B cell (primary cell): ENCODE measurements at regions not wholly inside any gene's neighbourhood (a gene's known extent, or its start where the extent isn't known, plus 50 kb on each side); places are given as distances from the start of the nearest gene placed in this dataset.

ENCODE experiments used
- ATAC-seq: fragments of 200-7000 bp; cut with Tn5 transposase; one replicate; pipeline ENCODE4 v1.10.0; 2021; ENCODE audit warnings: low read depth, mild to moderate bottlenecking, moderate number of reproducible peaks, moderate library complexity
- CTCF ChIA-PET: fragments of 350-600 bp; sonication (Branson Sonifier 250); formaldehyde crosslinking; loops from one replicate; lab custom pipeline; 2021; ENCODE audit warnings: antibody characterized with exemption, inconsistent platforms; lab: Charles Lee
- POLR2A ChIA-PET: fragments of 350-600 bp; sonication (Branson Sonifier 250); formaldehyde crosslinking; loops from one replicate; lab custom pipeline; 2021; ENCODE audit warnings: antibody characterized with exemption; lab: Charles Lee
- DNase-seq: peaks from one replicate; pipeline ENCODE4 v3.0.0; 2013
- H2AFZ ChIP-seq: 2 replicates; pipeline ENCODE4 v1.6.1; 2012; ENCODE audit warnings: mild to moderate bottlenecking, low read depth, low read length; ENCODE audit not compliant: insufficient read depth, poor library complexity, severe bottlenecking
- H3K27ac ChIP-seq, 2 donors: 1 replicate in 1 of 2; 2 replicates in 1 of 2; pipeline ENCODE4 v1.5.1; 2012 to 2013; ENCODE audit warnings: low read length in 2 of 2, mild to moderate bottlenecking in 2 of 2, moderate library complexity in 1 of 2
- H3K27me3 ChIP-seq, 4 experiments: fragments of 200-600 bp in 1 of 4; sonication (generic) in 1 of 4; replicated peaks in 1 of 4; 1 replicate in 2 of 4; 2 replicates in 2 of 4; pipeline versions ENCODE4 v1.6.1 to v1.7.0; 2013 to 2016; ENCODE audit warnings: low read length in 3 of 4, mild to moderate bottlenecking in 2 of 4, mixed read lengths in 1 of 4, moderate library complexity in 1 of 4; ENCODE audit not compliant: insufficient read depth in 4 of 4, control insufficient read depth in 3 of 4; ENCODE audit errors: control extremely low read depth in 1 of 4
- H3K36me3 ChIP-seq, 2 experiments: replicated peaks in 1 of 2; 1 replicate in 1 of 2; 2 replicates in 1 of 2; pipeline versions ENCODE4 v1.6.1 to v1.7.1; 2013; ENCODE audit warnings: low read length in 1 of 2; ENCODE audit not compliant: insufficient read depth in 2 of 2, control insufficient read depth in 1 of 2; ENCODE audit errors: control extremely low read depth in 1 of 2, extremely low read depth in 1 of 2
- H3K4me1 ChIP-seq, 2 donors: fragments of 200-600 bp in 1 of 2; sonication (generic) in 1 of 2; 1 replicate in 1 of 2; 2 replicates in 1 of 2; pipeline versions ENCODE4 v1.5.1 to v1.6.1; 2013 to 2017; ENCODE audit warnings: low read length in 2 of 2; ENCODE audit not compliant: control insufficient read depth in 2 of 2, insufficient read depth in 2 of 2
- H3K4me2 ChIP-seq: replicated peaks from 2 replicates; pipeline ENCODE3; 2012; ENCODE audit warnings: mild to moderate bottlenecking, low read depth, low read length; ENCODE audit not compliant: poor library complexity, severe bottlenecking
- H3K4me3 ChIP-seq, 5 experiments: fragments of 200-600 bp in 1 of 5; sonication (generic) in 1 of 5; 1 replicate in 3 of 5; 2 replicates in 2 of 5; pipeline versions ENCODE4 v1.5.1 to v1.7.0; 2011 to 2016; ENCODE audit warnings: low read length in 4 of 5, mild to moderate bottlenecking in 4 of 5, low read depth in 2 of 5, control low read depth in 1 of 5, moderate library complexity in 1 of 5; ENCODE audit not compliant: insufficient read depth in 1 of 5; ENCODE audit errors: control extremely low read depth in 1 of 5, extremely low read depth in 1 of 5
- H3K79me2 ChIP-seq: fragments of 200-600 bp; sonication (generic); one replicate; pipeline ENCODE4 v1.6.0; 2016; ENCODE audit warnings: low read length; ENCODE audit not compliant: control insufficient read depth, insufficient read depth
- H3K9ac ChIP-seq: fragments of 200-600 bp; sonication (generic); 2 replicates; pipeline ENCODE4 v1.6.1; 2017; ENCODE audit warnings: mild to moderate bottlenecking, low read length, moderate library complexity
- H3K9me3 ChIP-seq, 3 donors: one replicate each; pipeline versions ENCODE4 v1.6.1 to v1.7.1; 2013; ENCODE audit warnings: low read length in 2 of 3; ENCODE audit not compliant: control insufficient read depth in 2 of 3, insufficient read depth in 1 of 3; ENCODE audit errors: control extremely low read depth in 1 of 3
- H4K20me1 ChIP-seq: 2 replicates; pipeline ENCODE4 v1.6.0; 2012; ENCODE audit warnings: mild to moderate bottlenecking, low read length; ENCODE audit not compliant: insufficient read depth, control insufficient read depth, poor library complexity, severe bottlenecking
- H3K27ac Mint-ChIP-seq: one replicate; pipeline ENCODE4 v1.8.0; 2021; ENCODE audit warnings: mixed read lengths
- H3K27me3 Mint-ChIP-seq: one replicate; pipeline ENCODE4 v1.8.0; 2021; ENCODE audit warnings: mixed read lengths
- H3K4me1 Mint-ChIP-seq: one replicate; pipeline ENCODE4 v1.8.0; 2021; ENCODE audit warnings: mixed read lengths
- H3K4me3 Mint-ChIP-seq: one replicate; pipeline ENCODE4 v1.8.0; 2021; ENCODE audit warnings: mixed read lengths
- H3K9me3 Mint-ChIP-seq: one replicate; pipeline ENCODE4 v1.8.0; 2022; ENCODE audit warnings: mixed read lengths; ENCODE audit not compliant: insufficient read depth
- EZH2 ChIP-seq: IDR thresholded peaks from 2 replicates; pipeline ENCODE4 v1.6.1; 2012; ENCODE audit warnings: borderline replicate concordance, low read depth, mild to moderate bottlenecking, moderate library complexity, low read length; ENCODE audit not compliant: insufficient read depth, poor library complexity, severe bottlenecking
- WGBS: methylation state at CpG from one replicate; pipeline ENCODE4 v1.1.5; 2013; ENCODE audit warnings: missing lambda C conversion rate; ENCODE audit not compliant: insufficient coverage; 5-methylcytosine and 5-hydroxymethylcytosine counted together
- intact Hi-C: fragments of 100-400 bp; cut with micrococcal nuclease; formaldehyde crosslinking; loops from one replicate; pipeline ENCODE4 v1.10.0; 2022
- TF ChIP-seq, protein P1 (sequence below): fragments of 200-600 bp; IDR thresholded peaks from one replicate; pipeline ENCODE4 v1.8.0; 2022; ENCODE audit warnings: antibody characterized with exemption, mild to moderate bottlenecking

DNA sequence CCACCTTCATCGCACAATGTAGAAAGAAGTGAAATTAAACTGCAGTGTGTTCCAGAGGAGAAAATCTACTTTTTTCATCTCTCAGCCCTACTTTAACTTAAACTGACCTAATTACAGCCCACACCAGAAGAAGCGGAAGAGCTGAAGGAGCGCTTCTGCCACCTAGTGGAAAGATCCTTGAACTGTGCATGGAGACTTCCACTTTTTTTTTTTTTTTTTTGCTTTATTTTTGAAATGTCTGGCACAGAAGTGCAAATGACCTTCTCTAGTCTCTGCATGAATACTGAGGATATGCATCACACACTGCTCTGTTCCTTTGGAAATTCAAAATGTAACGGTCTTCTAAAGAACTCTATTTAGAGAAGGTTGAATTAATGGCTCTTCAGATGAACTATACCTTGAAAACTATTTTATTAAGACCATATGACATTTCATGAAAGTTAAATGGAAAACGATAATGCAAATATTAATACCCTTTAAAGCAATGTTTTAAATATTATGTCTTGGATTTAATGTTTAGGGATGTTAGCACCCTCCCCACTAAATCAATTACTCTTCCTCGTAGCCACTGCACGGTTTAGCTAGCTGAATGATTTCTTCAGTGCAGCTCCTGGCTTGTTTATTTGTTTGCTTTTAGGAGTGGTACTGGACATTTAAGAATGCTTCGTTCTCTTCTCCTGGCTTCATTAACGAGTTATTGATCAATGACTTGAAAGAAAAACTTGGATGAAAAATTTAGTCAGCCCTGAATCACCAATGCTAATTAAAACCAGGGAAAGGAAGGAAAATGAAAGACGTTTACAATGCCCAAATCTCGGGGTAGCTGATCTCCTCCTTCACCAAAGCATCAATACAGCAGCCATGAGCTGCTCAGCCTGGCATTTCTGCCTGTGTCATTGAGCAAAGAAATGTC is 569.6 kb upstream of the GJE1 start:
- H3K27ac Mint-ChIP-seq, result peak overlapping the region; percentile 23
- 37% methylated on average over 2 of the region's 11 CpGs for WGBS
- Histone ChIP-seq H3K27ac (peak overlapping the region in 1 of 2 donors; percentile 0), H3K9me3 (no peaks in the 10 kb centered on the region), H3K27me3 (no peaks in the 10 kb centered on the region), H3K9ac (peak overlapping the region; percentile 63), H4K20me1 (no peaks in the 10 kb centered on the region), H3K4me2 (peak overlapping the region; percentile 67), H3K4me1 (peaks cover 5 to 11% of the 10 kb centered on the region in 2 donors), H3K36me3 (no peaks in the 10 kb centered on the region), H2AFZ (peak overlapping the region; percentile 79), H3K4me3 (peak overlapping the region; percentile 20 to 71 (median 53)), H3K79me2 (no peaks in the 10 kb centered on the region)
- peak overlapping the region; percentile 83 for H3K4me3 Mint-ChIP-seq
- intact Hi-C loops, result loop anchor here (1.0 to 10.0 kb wide), 6 partner anchors 14 to 1681 kb away; no protein-coding TSS in a partner anchor
- no peak for TF ChIP-seq EZH2
- TF ChIP-seq, protein P1, sequence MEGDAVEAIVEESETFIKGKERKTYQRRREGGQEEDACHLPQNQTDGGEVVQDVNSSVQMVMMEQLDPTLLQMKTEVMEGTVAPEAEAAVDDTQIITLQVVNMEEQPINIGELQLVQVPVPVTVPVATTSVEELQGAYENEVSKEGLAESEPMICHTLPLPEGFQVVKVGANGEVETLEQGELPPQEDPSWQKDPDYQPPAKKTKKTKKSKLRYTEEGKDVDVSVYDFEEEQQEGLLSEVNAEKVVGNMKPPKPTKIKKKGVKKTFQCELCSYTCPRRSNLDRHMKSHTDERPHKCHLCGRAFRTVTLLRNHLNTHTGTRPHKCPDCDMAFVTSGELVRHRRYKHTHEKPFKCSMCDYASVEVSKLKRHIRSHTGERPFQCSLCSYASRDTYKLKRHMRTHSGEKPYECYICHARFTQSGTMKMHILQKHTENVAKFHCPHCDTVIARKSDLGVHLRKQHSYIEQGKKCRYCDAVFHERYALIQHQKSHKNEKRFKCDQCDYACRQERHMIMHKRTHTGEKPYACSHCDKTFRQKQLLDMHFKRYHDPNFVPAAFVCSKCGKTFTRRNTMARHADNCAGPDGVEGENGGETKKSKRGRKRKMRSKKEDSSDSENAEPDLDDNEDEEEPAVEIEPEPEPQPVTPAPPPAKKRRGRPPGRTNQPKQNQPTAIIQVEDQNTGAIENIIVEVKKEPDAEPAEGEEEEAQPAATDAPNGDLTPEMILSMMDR, result peak; percentile 95
- POLR2A ChIA-PET, result interaction anchor here (0.6 kb wide), 2 partner anchors 9 to 66 kb away, joined by 3 to 4 read pairs; no protein-coding TSS in a partner anchor
- CTCF ChIA-PET, result interaction anchor here (0.6 to 4.0 kb wide), 13 partner anchors 9 to 648 kb away, joined by 3 to 20 read pairs (median 4); no protein-coding TSS in a partner anchor
- DNase-seq, result peak; percentile 84
- peaks cover 4% of the 10 kb centered on the region for H3K27me3 Mint-ChIP-seq
- peaks cover 10% of the 10 kb centered on the region for H3K4me1 Mint-ChIP-seq
- H3K9me3 Mint-ChIP-seq, result no peaks in the 10 kb centered on the region
- ATAC-seq, result peak; percentile 93
